HG03439 (cell line): ENCODE measurements at regions not wholly inside any gene's neighbourhood (a gene's known extent, or its start where the extent isn't known, plus 50 kb on each side); places are given as distances from the start of the nearest gene placed in this dataset.
"Not testable (repeated sequence)": the region's sequence is repeated elsewhere in the genome, so short reads cannot be mapped to it uniquely, and the experiment has no call there.

Source experiments
- ATAC-seq: cut with Tn5 transposase; IDR thresholded peaks from one replicate; pipeline ENCODE4 v1.9.1; 2021; ENCODE audit warnings: mild to moderate bottlenecking, moderate library complexity; ENCODE audit not compliant: unreplicated experiment

DNA sequence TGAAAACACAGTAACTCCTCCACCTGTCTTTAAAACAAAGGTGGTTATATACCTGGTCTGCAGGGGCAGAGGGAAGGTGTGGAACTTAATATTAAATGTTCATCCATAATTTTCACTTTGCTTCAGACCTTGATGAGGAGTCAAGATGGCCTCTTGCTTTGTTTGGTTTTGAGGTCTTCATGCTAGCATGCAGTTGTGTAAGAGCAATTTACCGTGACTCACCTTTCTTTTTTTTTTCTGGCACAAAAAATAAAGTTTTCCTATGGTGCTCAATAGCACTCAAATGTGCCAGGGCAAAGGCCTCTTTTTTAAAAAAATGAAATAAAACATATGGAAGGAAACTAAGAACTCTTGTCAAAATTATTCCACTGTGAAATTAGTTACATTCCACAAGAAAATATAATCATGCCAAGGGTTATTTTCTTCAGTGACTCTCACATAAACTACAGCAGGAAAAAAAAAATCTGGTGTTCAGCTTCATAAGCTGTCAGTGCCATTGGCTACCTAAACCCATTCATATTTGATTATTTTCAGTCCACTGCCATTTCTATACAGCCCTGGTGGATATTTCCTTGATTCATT is 128.2 kb downstream of the SLC7A11 start:
- ATAC-seq = peak; percentile 12

DNA sequence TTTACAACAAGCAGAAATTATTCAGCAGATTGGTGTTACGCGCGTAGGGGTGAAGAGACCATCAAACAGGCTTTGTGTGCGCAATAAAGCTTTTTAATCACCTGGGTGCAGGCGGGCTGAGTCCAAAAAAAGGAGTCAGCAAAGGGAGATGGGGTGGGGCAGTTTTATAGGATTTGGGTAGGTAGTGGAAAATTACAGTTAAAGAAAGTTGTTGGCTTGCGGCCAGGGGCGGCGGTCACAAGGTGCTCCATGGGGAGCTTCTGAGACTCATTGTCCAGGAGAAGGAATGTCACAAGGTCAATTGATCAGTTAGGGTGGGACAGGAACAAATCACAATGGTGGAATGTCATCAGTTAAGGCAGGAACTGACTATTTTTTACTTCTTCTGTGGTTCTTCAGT is 129.3 kb downstream of the SLC7A11 start:
- ATAC-seq = not testable (repeated sequence)

DNA sequence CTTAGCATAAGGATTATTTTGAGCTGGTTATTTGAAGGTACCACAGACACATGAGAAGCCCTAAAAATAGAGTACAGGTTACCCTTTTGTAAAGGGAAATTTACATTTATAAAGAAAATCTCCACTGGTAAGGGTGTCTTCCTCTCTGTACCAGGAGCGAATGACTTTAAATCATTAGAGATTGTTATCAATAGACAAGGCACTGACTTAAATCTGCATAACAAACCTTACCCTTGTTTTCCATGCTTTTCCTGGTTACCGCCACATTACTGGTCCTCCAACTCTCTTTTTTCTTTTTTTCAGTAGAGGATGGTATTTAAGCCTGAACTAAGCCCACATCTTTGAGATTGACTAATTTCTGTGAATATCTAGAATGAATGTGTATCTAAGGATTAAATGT is 129.8 kb downstream of the SLC7A11 start:
- ATAC-seq = no peak

DNA sequence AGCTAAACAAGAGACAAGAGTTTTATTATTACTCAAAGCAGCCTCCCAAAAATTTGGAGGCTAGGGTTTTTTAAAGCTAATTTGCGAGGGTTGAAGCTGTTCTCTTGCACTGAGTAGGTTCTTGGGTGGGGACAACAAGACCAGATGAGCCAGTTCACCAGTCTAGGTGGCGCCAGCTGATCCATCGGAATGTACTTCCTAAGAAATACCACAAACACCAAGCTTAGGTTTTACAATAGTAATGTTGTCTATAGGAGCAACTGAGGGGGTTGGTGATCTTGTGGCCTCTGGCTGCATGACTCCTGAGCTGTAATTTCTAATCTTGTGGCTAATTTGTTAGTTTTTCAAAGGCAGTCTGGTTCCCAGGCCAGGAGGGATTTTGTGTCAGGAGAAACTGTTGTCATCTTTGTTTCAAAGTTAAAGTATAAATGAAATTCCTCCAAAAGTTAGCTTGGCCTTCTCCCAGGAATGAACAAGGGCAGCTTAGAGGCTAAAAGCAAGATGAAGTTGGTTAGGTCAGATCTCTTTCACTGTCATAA is 130.6 kb downstream of the SLC7A11 start:
- ATAC-seq = no peak

DNA sequence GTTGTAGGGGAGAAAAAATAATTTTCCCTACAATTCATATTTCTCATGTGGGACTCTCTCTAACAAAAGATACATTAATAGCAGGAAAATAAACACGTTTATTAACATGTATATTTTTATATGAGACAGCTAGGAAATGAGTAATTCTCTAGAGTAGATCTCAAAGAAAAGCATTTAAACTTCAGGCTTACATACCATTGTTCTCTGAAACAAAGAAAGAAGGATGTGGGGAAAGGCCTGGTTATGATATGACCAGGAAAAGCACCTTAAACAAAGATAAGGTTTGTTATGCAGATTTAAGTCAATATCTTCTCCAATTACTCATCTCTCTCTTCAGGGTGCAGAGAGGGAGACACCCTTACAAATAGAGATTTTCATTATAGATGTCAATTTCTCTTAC is 131.3 kb downstream of the SLC7A11 start:
- no peak for ATAC-seq

DNA sequence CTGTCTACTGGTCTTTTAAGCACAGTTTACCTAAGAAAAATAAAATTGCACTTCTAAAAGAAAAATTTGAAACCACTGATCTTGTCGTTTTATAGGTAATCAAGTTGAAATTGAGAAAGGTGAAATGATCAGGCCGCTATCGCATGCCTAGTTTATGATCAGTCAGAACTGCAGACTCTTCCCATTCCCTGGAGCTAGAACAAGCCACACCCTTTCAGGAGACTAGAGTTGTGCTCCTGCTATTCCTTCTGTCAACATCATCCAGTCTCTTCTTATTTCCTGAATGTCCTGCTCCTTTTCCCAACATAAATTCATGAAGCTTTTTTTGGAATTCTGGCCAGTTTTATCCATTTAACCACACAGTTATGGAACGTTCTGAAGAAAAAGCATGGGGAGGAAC is 135.1 kb downstream of the SLC7A11 start:
- no peak for ATAC-seq

DNA sequence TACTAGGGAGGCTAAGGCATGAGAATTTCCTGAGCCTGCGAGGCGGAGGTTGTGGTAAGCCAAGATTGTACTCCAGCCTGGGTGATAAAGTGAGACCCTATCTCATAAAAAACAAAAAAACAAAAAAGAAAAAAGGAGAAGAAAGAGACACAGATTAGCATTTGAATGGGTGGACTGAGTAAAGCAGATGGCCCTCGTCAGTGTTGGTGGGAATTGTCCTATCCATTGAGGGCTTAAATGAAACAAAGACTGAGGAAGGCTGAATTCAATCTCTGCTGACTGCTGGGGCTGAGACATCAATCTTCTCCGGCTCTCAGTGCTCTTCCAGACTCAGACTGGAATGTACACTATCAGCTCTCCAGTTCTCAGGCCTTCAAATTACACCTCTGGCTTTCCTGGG is 136.8 kb downstream of the SLC7A11 start:
- ATAC-seq = no peak

DNA sequence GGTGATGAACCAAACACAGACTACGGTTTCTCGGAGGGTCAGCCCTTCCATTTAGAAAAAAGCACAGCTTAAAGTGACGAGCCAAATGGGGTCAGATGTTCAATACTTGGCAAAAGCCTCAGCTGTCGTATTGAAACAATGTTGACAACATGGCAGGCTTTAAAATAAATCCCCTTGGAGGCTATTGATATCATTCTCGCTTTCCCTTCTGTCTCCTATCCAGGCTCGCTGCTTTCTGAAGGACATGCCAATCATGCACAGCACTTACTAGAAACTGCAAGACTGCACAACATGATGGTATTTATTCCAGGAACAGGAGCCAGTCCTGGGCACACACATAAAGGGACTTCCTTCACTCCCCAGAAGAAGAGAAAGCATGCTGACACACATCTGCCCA is 137.9 kb downstream of the SLC7A11 start:
- no peak for ATAC-seq

DNA sequence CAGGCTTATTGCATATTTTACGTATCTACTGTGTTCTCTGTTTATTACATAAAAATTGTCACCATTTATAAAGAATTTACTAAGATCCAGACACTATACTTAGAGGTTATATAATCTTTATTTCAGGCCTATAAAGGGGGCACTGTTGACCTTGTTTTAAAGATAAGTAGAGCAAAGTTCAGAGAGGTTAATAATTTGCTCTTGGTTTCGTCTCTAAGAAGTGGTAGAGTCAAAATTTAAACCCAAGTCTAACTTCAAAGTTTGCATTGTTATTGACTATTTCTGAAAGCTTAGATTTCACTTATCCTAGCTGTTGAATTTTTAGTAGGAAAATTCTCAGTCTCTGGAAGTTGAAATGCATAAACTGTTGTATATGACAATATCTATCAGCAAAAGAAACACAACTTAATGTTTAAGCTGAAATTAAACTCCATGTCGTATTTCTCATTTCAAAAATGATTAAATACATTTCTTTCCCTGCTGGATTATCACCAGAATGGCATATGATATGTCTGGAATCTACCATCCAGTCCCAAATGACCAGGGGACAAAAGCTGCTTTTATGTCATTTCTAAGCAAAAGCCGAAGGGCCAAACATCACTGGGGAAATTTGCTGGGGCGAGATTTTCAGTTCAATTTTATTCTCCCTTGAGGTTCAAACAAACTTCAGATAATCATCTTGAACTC is 138.4 kb downstream of the SLC7A11 start:
- no peak for ATAC-seq

DNA sequence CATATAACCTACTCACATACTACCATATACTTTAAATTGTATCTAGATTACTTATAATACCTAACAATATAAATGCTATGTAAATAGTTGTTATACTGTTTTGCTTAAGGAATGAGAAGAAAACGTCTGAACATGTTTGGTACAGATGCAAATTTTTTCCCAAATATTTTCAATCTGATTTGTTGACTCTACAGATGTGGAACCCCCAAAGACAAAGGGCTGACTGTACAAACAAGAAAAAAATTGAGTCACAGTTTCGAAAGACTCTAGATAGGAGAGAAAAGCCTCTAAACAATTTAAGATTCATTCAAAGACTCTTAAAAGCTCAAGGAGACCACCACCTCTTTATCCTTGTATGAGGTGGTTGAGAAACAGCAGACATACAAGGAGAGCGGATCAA is 142.8 kb downstream of the SLC7A11 start:
- ATAC-seq = no peak

DNA sequence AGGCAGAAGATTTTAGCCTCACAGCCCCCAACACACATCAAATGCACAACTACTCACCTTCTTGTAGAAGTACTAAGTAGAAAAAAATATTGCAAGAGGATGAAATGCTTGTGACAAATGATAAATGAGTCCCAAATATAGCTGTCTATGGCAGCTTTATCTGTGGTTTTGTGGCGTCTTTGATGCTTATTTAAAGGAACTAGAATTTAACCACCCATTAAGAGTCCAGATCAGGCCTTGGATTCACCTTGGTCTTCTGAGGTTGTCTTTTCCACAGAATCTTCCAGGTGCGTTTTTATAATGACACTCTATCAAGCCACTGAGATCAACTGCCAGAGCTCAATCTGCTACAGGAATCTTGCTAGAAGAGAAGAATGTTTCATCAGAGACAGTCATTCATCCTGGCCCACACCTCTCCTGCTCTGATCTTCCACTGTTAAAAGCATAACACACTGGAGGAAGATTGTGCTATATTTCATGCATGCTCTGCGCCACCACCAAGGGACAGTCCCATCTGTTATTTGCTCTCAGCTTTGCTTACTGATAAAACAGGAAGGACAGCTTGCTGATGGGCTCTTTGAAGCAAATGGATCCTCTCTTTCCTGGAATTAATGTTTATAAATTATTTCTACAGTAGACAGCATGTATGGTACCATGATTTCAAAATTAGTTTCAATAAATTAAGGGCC is 144.1 kb downstream of the SLC7A11 start:
- no peak for ATAC-seq

DNA sequence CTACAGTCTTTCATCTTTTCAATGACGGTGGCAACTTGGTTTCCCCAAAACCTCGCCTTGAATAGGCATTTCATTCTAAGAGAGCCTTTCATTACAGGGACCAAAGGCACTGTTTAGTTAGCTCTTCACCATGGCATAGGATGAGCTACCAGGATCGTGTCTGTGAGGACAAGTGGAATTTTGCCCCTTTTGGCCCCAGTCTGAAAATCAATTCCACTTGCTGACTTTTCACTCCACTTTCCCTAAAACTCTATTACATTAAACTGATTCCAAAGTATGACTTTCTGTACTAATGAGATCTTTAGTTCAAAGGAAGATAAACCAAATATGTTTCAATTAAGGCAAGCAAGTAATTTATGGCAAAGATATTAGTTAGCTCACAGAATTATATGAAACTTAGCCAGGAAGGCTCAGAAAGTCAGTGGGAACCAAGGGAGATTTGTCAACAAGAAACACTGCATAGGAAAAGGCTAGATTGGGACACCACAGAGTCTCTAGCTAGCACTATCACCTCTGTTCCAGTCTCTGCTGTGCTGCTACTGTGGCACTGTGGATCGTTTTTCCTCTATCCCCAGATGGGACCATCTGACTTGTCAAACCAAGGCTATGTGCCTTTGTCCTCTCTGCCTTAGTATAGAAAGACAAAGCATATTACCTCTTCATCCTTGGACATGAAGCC is 145.6 kb downstream of the SLC7A11 start:
- no peak for ATAC-seq

DNA sequence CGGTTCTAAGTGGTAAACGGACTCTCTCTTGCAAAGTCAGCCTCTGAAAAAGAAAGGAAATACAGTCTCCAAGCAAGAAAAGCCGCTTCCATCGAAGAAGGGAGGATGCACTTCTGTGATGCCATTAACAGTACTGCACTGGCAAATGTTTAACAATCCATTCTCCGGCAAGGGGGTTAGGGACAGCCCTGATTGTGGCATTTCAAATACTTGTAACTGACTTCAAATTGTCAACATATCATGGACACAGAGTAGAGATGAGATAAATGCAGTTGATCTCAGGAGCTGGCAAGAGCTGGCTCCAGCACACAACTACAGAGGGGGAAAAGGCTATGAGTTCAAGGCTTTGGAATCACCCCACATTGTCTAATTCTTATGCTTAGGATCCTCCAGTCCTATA is 146.8 kb downstream of the SLC7A11 start:
- no peak for ATAC-seq

DNA sequence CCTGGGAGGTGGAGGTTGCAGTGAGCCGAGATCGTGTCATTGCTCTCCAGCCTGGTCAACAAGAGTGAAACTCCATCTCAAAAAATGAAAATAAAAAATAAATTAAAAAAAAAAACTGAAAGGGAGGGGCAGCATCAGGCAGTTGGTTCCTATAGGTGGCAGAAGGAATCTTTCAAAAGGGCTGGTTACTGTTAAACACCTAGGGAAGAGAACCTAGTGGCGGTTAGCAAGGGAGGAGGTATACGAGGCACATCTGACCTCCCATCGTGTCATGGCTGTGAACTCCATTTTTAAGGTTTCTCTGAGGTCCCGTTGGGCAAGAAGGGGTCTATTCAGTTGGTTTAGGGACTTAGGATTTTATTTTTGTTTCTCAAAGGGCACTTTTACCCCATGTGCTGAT is 150.1 kb downstream of the SLC7A11 start:
- no peak for ATAC-seq

DNA sequence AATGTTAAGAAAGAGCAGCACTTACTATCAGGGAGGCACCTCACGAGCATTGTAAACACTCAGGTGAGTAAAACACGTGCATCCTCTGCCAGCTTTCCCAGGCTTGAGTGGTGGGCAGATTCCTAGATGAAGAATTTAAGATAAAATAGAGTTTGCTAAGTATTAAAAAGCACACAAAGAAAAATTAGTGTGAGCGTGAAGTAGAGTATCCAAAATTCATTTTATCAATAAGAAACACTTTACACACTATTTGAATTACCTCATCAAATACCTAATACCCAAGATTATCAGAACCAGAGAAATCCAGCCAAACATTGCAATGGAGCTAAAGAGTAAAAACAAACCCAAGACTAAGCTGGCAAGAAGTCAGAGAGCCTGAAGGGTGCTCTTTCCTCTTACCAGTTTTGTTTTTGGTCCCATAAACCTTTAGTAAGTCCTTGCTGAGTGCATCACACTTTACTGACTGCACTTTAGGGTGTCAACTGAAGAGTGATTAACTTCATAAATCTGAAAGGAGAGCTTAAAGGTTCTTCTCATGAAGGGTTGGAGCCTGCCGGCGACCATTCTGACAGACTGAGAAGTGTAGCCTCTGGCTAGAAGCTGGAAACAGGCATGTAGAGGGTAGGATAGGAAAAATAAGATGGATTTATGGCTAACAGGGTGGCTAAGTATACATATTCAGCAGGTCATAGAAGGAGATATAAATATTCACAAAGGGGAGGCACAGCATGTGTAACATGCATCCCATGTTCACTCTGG is 151.1 kb downstream of the SLC7A11 start:
- ATAC-seq = no peak

DNA sequence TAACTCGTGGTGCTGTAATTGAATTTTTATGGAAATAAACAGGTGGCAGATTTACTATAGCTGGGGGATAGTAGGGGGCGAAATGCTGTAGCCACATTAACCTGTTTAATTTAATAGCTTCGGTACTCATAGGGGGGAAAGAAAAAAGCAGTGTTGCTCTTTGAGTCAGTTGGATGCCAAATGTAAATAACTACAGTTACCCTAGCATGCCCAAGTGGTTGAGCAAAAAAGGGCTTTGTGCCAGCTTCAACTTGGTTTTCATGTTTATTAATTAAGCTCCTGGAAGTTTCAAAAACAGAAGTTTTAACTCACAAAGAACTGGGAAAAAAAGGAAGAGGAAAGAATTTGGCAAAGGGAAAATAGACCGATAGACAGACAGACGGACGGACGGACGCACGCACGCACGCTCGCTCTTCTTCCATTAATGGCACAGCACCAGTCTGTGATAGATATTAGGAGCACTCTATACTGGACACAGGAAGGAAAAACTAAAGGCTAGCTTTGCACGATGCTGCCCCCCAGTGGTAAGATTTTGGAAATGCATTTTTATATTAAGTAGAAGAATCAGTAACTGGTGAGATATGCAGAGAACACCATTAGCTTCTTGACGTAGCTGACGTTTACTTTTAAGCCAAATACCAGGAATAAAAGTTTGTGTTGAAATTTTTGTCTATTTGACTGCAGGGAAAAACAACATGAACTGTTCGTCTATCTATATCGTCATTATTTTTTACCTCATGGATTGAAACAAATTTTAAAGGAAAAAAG is 151.8 kb downstream of the SLC7A11 start:
- peak; percentile 86 for ATAC-seq

DNA sequence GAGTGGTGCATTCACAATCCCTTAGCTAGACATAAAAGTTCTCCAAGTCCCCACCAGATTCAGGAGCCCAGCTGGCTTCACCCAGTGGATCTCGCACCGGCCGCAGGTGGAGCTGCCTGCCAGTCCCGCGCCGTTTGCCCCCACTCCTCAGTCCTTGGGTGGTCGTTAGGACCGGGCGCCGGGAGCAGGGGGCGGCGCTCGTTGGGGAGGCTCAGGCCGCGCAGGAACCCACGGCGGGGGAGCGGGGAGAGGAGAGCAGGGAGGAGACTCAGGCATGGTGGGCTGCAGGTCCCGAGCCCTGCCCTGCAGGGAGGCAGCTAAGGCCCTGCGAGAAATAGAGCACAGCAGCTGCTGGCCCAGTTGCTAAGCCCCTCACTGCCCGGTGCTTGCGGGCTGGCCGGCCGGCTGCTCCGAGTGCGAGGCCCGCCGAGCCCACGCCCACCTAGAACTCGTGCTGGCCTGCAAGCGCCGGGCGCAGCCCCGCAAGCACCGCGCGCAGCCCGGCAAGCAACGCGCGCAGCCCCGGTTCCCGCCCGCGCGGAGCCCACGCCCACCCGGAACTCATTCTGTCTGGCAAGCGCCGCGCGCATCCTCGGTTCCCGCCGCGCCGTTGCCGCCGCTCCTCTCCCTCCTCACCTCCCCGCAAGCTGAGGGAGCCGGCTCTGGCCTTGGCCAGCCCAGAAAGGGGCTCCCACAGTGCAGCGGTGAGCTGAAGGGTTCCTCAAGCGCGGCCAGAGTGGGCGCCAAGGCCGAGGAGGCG is 153.5 kb downstream of the SLC7A11 start:
- no peak for ATAC-seq

DNA sequence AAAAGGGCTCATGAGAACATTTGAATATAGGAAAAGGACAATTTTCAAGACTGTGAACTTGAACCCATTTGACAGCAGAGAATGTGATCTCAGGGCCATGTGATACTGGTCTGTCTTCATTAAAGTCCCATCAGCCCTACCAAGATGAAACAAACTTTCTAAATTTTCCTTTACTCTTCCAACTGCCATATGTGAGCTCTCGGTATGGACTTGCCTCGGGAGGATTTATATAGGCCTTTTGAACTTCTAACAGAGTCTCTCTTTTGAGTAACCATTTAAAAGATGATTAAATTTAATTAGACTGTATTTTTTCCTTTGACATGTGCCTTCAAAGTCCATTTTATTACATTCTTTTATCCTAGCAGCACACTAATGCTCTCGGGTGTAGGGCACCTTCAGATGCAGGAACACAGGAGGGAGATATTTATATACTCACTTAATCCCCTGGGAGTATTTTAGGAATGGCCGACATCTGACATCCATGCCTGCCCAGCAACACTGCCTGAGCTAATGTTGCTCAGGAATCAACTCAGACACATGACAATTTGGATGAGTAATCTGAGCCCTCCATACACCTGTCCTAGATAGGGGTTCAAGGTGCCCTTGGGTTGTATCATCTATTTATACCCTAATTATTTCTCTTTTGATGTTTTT is 155.0 kb downstream of the SLC7A11 start:
- ATAC-seq = no peak

DNA sequence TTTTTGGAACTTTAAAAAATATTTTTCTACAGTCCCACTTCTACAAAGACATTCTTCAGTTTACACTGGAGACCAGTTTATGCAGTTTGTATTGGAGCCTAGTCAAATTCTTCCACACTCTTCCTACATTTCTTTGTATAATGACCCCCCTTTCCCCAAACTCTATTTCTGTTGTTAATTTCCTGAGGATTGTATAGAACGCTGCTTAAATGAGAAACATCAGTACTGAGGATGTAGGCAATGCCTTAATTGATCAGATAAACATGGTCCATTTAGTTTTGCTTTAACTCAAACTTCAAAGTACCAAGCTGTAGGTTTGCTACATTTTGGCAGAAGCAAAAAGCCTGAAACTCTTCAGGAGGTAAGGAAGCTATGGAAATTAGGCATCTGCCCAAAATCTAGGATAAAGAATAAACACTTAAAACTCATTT is 155.5 kb downstream of the SLC7A11 start:
- ATAC-seq = no peak
